ENCODE measurements at regions not wholly inside any gene's neighbourhood (a gene's known extent, or its start where the extent isn't known, plus 50 kb on each side); places are given as distances from the start of the nearest gene placed in this dataset.

DNA sequence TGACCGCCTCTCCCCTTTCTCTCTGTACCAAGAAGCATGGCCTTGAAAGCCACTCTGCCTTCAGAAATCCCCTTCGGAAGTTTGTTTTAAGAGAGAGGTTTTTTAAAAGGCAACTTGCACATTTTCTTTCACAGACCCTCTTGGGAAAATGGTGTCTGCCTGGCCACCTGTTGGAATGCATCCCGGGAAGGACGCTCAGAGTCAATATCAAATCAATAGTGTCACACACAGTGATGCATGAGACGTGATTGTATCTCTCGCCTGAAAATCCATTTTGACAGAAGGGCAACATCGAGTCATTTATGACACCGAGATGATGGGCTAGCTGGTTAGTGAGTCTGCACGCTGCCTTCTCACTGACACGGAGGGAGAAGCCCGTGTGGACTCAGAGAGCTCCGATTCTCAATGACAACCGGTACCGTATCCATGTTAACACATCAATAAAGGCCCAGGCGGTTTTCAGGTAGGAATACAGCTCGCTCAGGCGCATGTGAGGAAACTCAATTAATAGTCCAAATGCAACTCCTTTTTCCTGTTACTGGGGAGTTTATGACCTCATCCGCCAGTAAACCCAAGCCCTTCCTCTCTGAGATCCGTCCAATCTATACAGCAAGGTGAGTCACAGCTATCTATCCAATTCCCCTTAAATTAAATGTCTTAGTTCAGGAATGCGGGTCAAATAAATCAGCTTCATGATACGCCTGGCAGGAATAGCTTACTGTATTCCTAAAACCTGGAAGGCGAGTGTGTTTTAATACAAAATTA is 621.5 kb upstream of the MKI67 start:
- Histone ChIP-seq H4K20me1 (ENCODE audit: insufficient read depth, low read length) (no peaks in the 10 kb centered on the region), H3K36me3 (replicated peaks in 1 of 2; ENCODE audit: control insufficient read depth in 1 of 2, insufficient read depth in 2 of 2, low read length in 2 of 2) (no peaks in the 10 kb centered on the region), H3K4me3 (replicated peaks in 1 of 3; ENCODE audit: insufficient read depth in 1 of 3, low read depth in 2 of 3, low read length in 3 of 3) (no peak overlapping the region), H3K9me3 (ENCODE audit: low read length) (no peaks in the 10 kb centered on the region), H3K4me1 (ENCODE audit: insufficient read depth, low read length) (no peaks in the 10 kb centered on the region), H3K4me2 (ENCODE audit: low read depth, low read length) (no peak overlapping the region), H2AFZ (ENCODE audit: low read length) (no peak overlapping the region), H3K27ac (ENCODE audit: extremely low read length, insufficient read depth, low read length) (no peak overlapping the region), H3K27me3 (ENCODE audit: control insufficient read depth in 1 of 2, insufficient read depth in 2 of 2, low read length in 2 of 2) (peaks cover 0 to 24% of the 10 kb centered on the region in 2 experiments; a peak in 2 of 5 replicates), H3K9ac (ENCODE audit: insufficient read depth, low read depth, low read length) (no peak overlapping the region), H3K79me2 (ENCODE audit: insufficient read depth, low read length) (no peaks in the 10 kb centered on the region)
- no peak for ATAC-seq
- ChIA-PET CTCF (ENCODE audit: low intra/inter-chr PET ratio, low total read pairs) (no interaction called here), POLR2A (no interaction called here)
- no peak for FAIRE-seq
- TF ChIP-seq TOPORS (CRISPR knock-in tag; IDR thresholded peaks at IDR 0.05) (no peak), ZNF367 (CRISPR knock-in tag; IDR thresholded peaks at IDR 0.05; ENCODE audit: borderline replicate concordance) (no peak)
- WGBS (ENCODE audit: low lambda C conversion rate): 34% methylated on average over 15 of the region's 22 CpGs
- BruUV-seq (replicated peaks): no TSS peak
- no peak for DNase-seq (ENCODE audit: low spot score)
- in situ Hi-C loops (cut with HindIII; ENCODE audit: extremely low pct_ligation_motif_present, low pct_unique_long_range_greater_than_20kb) (no loop called here), intact Hi-C loops (cut with micrococcal nuclease; ENCODE audit: unreplicated experiment) (no loop called here)

DNA sequence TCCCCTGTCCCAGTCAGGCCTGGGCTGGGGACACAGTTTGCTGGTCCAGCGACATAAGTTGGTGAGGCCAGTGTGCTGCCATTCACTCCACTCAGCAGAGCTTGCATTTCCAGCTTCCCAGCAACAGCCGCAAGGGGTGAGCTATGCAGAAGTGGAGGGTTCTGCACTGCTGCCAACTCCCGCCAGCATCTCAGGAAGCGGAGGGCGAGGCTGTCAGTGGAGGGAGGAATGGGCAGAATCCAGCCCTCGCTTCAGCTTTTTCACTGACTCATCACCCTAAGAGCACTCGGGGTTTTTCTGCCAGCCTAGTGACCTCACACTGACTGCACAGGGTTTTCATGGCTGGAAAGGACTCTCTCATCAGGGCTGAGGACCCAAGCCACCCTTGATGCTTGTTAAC is 625.1 kb upstream of the MKI67 start:
- Histone ChIP-seq H3K36me3 (replicated peaks in 1 of 2; ENCODE audit: control insufficient read depth in 1 of 2, insufficient read depth in 2 of 2, low read length in 2 of 2) (no peaks in the 10 kb centered on the region), H3K9ac (ENCODE audit: insufficient read depth, low read depth, low read length) (no peak overlapping the region), H4K20me1 (ENCODE audit: insufficient read depth, low read length) (no peaks in the 10 kb centered on the region), H2AFZ (ENCODE audit: low read length) (no peak overlapping the region), H3K79me2 (ENCODE audit: insufficient read depth, low read length) (no peaks in the 10 kb centered on the region), H3K4me1 (ENCODE audit: insufficient read depth, low read length) (no peaks in the 10 kb centered on the region), H3K27me3 (ENCODE audit: control insufficient read depth in 1 of 2, insufficient read depth in 2 of 2, low read length in 2 of 2) (peaks cover 0 to 16% of the 10 kb centered on the region in 2 experiments; a peak in 1 of 5 replicates), H3K4me3 (replicated peaks in 1 of 3; ENCODE audit: insufficient read depth in 1 of 3, low read depth in 2 of 3, low read length in 3 of 3) (no peak overlapping the region), H3K4me2 (ENCODE audit: low read depth, low read length) (no peak overlapping the region), H3K27ac (ENCODE audit: extremely low read length, insufficient read depth, low read length) (no peak overlapping the region), H3K9me3 (ENCODE audit: low read length) (no peaks in the 10 kb centered on the region)
- no peak for FAIRE-seq
- ATAC-seq: no peak
- POLR2A ChIA-PET: no interaction called here
- DNase-seq (ENCODE audit: low spot score): no peak
- BruUV-seq (replicated peaks): no TSS peak
- TF ChIP-seq ZNF160 (CRISPR knock-in tag; IDR thresholded peaks at IDR 0.05): no peak
- no peak for TF ChIP-seq POLR2A (IDR thresholded peaks at IDR 0.05; ENCODE audit: insufficient read depth in 1 of 2, low read depth in 2 of 2, low read length in 2 of 2)
- TF ChIP-seq ZNF432 (CRISPR knock-in tag; IDR thresholded peaks at IDR 0.05; ENCODE audit: borderline replicate concordance): no peak
- no peak for TF ChIP-seq ZNF781 (CRISPR knock-in tag; IDR thresholded peaks at IDR 0.05; ENCODE audit: borderline replicate concordance, not compliant biosample characterization)
- no peak for TF ChIP-seq KDM5B (CRISPR knock-in tag; IDR thresholded peaks at IDR 0.05; ENCODE audit: borderline replicate concordance)
- no peak for TF ChIP-seq ZKSCAN5 (CRISPR knock-in tag; IDR thresholded peaks at IDR 0.05)
- no peak for TF ChIP-seq HDAC2 (CRISPR knock-in tag; IDR thresholded peaks at IDR 0.05)
- TF ChIP-seq EED (CRISPR knock-in tag; IDR thresholded peaks at IDR 0.05): no peak
- TF ChIP-seq HMGXB4 (CRISPR knock-in tag; IDR thresholded peaks at IDR 0.05; ENCODE audit: borderline replicate concordance in 1 of 2, low read depth in 1 of 2): no peak
- intact Hi-C loops (cut with micrococcal nuclease; ENCODE audit: unreplicated experiment): no loop called here
- CTCF ChIA-PET (ENCODE audit: low intra/inter-chr PET ratio, low total read pairs): no interaction called here
- in situ Hi-C loops (cut with HindIII; ENCODE audit: extremely low pct_ligation_motif_present, low pct_unique_long_range_greater_than_20kb): no loop called here
- no CpG with 5 or more reads among the region's 7 CpGs for WGBS (ENCODE audit: low lambda C conversion rate)

Data from HepG2 (cell line).